ENCODE measurements at regions not wholly inside any gene's neighbourhood (a gene's known extent, or its start where the extent isn't known, plus 50 kb on each side); places are given as distances from the start of the nearest gene placed in this dataset.

GRCh38 chr2:16019617-16020351 lies 79.4 kb downstream of the MYCN start:
- in situ Hi-C loops (cut with HindIII; ENCODE audit: low sequenced_read_pairs): no loop called here

GRCh38 chr2:16019060-16019480 lies 78.7 kb downstream of the MYCN start:
- in situ Hi-C loops (cut with HindIII; ENCODE audit: low sequenced_read_pairs): no loop called here

- in situ Hi-C loops (cut with HindIII; ENCODE audit: low sequenced_read_pairs): no loop called here
Observed at GRCh38 chr2:16018277-16019059, 78.1 kb downstream of the MYCN start.

GRCh38 chr2:16016282-16016681 lies 75.9 kb downstream of the MYCN start:
- in situ Hi-C loops (cut with HindIII; ENCODE audit: low sequenced_read_pairs): no loop called here

- in situ Hi-C loops (cut with HindIII; ENCODE audit: low sequenced_read_pairs): no loop called here
Observed at GRCh38 chr2:16015903-16016265, 75.5 kb downstream of the MYCN start.

- in situ Hi-C loops (cut with HindIII; ENCODE audit: low sequenced_read_pairs): no loop called here
Observed at GRCh38 chr2:16015210-16015902, 75.0 kb downstream of the MYCN start.

- in situ Hi-C loops (cut with HindIII; ENCODE audit: low sequenced_read_pairs): no loop called here
Observed at GRCh38 chr2:16014802-16015201, 74.5 kb downstream of the MYCN start.

GRCh38 chr2:16014041-16014787 lies 73.9 kb downstream of the MYCN start:
- in situ Hi-C loops (cut with HindIII; ENCODE audit: low sequenced_read_pairs): no loop called here

GRCh38 chr2:16013359-16013911 lies 73.1 kb downstream of the MYCN start:
- in situ Hi-C loops (cut with HindIII; ENCODE audit: low sequenced_read_pairs): no loop called here

- in situ Hi-C loops (cut with HindIII; ENCODE audit: low sequenced_read_pairs): no loop called here
Observed at GRCh38 chr2:16012626-16013358, 72.4 kb downstream of the MYCN start.

- in situ Hi-C loops (cut with HindIII; ENCODE audit: low sequenced_read_pairs): no loop called here
Observed at GRCh38 chr2:16012029-16012596, 71.8 kb downstream of the MYCN start.

GRCh38 chr2:16011621-16011960 lies 71.2 kb downstream of the MYCN start:
- in situ Hi-C loops (cut with HindIII; ENCODE audit: low sequenced_read_pairs): no loop called here

GRCh38 chr2:16010951-16011620 lies 70.7 kb downstream of the MYCN start:
- in situ Hi-C loops (cut with HindIII; ENCODE audit: low sequenced_read_pairs): no loop called here

GRCh38 chr2:16010011-16010410 lies 69.7 kb downstream of the MYCN start:
- in situ Hi-C loops (cut with HindIII; ENCODE audit: low sequenced_read_pairs): no loop called here

GRCh38 chr2:16009560-16009959 lies 69.2 kb downstream of the MYCN start:
- in situ Hi-C loops (cut with HindIII; ENCODE audit: low sequenced_read_pairs): no loop called here

GRCh38 chr2:16008856-16009255 lies 68.5 kb downstream of the MYCN start:
- in situ Hi-C loops (cut with HindIII; ENCODE audit: low sequenced_read_pairs): no loop called here

- in situ Hi-C loops (cut with HindIII; ENCODE audit: low sequenced_read_pairs): no loop called here
Observed at GRCh38 chr2:16008331-16008850, 68.0 kb downstream of the MYCN start.

- in situ Hi-C loops (cut with HindIII; ENCODE audit: low sequenced_read_pairs): no loop called here
Observed at GRCh38 chr2:16007167-16007934, 67.0 kb downstream of the MYCN start.

All from DLD1 (cell line).